SK-N-SH treated with all-trans-retinoic acid at 6 μM for 48 hours (cell line): ENCODE measurements at regions not wholly inside any gene's neighbourhood (a gene's known extent, or its start where the extent isn't known, plus 50 kb on each side); places are given as distances from the start of the nearest gene placed in this dataset.

Experiments
- ATAC-seq: fragments of 200-7000 bp; cut with Tn5 transposase; 3 replicates; pipeline ENCODE4 v1.9.1; 2020; ENCODE audit warnings: mild to moderate bottlenecking, moderate library complexity
- ARNTL ChIP-seq: fragments of 450-650 bp; formaldehyde crosslinking; IDR thresholded peaks from 2 replicates; pipeline ENCODE4 v1.5.0; 2020; ENCODE audit warnings: low read depth, mild to moderate bottlenecking, moderate library complexity, borderline replicate concordance
- BACH2 ChIP-seq: fragments of 250-450 bp; sonication (Bioruptor Pico); IDR thresholded peaks from 2 replicates; pipeline ENCODE4 v1.9.0; 2021; ENCODE audit warnings: mild to moderate bottlenecking, borderline replicate concordance
- CREB5 ChIP-seq: fragments of 250-450 bp; sonication (Bioruptor Pico); IDR thresholded peaks from 2 replicates; pipeline ENCODE4 v1.5.1; 2020; ENCODE audit warnings: low read depth, mild to moderate bottlenecking, moderate library complexity
- CSDC2 ChIP-seq: fragments of 250-450 bp; sonication (Bioruptor Pico); IDR thresholded peaks from 2 replicates; pipeline ENCODE4 v1.5.0; 2020; ENCODE audit warnings: mild to moderate bottlenecking, moderate library complexity
- GLIS3 ChIP-seq: fragments of 250-450 bp; sonication (Bioruptor Pico); IDR thresholded peaks from 2 replicates; pipeline ENCODE4 v1.5.0; 2020; ENCODE audit warnings: mild to moderate bottlenecking, moderate library complexity
- ISL1 ChIP-seq: fragments of 250-450 bp; sonication (Bioruptor Pico); IDR thresholded peaks from 2 replicates; pipeline ENCODE4 v2.1.2; 2022; ENCODE audit warnings: mild to moderate bottlenecking, moderate library complexity
- OSR1 ChIP-seq: fragments of 250-450 bp; sonication (Bioruptor Pico); IDR thresholded peaks from 2 replicates; pipeline ENCODE4 v1.8.0; 2022; ENCODE audit warnings: moderate library complexity, mild to moderate bottlenecking, inconsistent platforms
- PPARA ChIP-seq: fragments of 250-450 bp; sonication (Bioruptor Pico); IDR thresholded peaks from 2 replicates; pipeline ENCODE4 v1.5.0; 2020; ENCODE audit warnings: mild to moderate bottlenecking, borderline replicate concordance
- RARB ChIP-seq: fragments of 250-450 bp; sonication (Bioruptor Pico); IDR thresholded peaks from 2 replicates; pipeline ENCODE4 v1.8.0; 2021; ENCODE audit warnings: mild to moderate bottlenecking, moderate library complexity
- SNAI2 ChIP-seq: fragments of 250-450 bp; sonication (Bioruptor Pico); IDR thresholded peaks from 2 replicates; pipeline ENCODE4 v1.5.0; 2020; ENCODE audit warnings: mild to moderate bottlenecking, moderate library complexity
- TCF4 ChIP-seq: fragments of 250-450 bp; sonication (Bioruptor Pico); IDR thresholded peaks from 2 replicates; pipeline ENCODE4 v1.8.0; 2021; ENCODE audit warnings: mild to moderate bottlenecking, moderate library complexity, borderline replicate concordance
- TOX ChIP-seq: fragments of 250-450 bp; sonication (Bioruptor Pico); IDR thresholded peaks from 2 replicates; pipeline ENCODE4 v1.8.0; 2021; ENCODE audit warnings: mild to moderate bottlenecking, moderate library complexity, borderline replicate concordance
- TSHZ2 ChIP-seq: fragments of 250-450 bp; sonication (Bioruptor Pico); IDR thresholded peaks from 2 replicates; pipeline ENCODE4 v1.5.0; 2020; ENCODE audit warnings: mild to moderate bottlenecking, moderate library complexity
- ZFP3 ChIP-seq: fragments of 250-450 bp; sonication (Bioruptor Pico); IDR thresholded peaks from 2 replicates; pipeline ENCODE4 v1.5.0; 2020; ENCODE audit warnings: mild to moderate bottlenecking, moderate library complexity
- ZFP30 ChIP-seq: fragments of 450-650 bp; formaldehyde crosslinking; IDR thresholded peaks from 2 replicates; pipeline ENCODE4 v1.5.0; 2022; ENCODE audit warnings: mild to moderate bottlenecking, moderate library complexity
- ZNF565 ChIP-seq: fragments of 450-650 bp; formaldehyde crosslinking; conservative IDR thresholded peaks from 2 replicates; pipeline ENCODE4 v1.5.0; 2020; ENCODE audit warnings: low read depth, mild to moderate bottlenecking, moderate library complexity
- ZNF70 ChIP-seq: fragments of 450-650 bp; formaldehyde crosslinking; IDR thresholded peaks from 2 replicates; pipeline ENCODE4 v1.5.0; 2020; ENCODE audit warnings: mild to moderate bottlenecking, moderate library complexity
- TF ChIP-seq, protein P1 (sequence below): fragments of 250-450 bp; sonication (Bioruptor Pico); IDR thresholded peaks from 2 replicates; pipeline ENCODE4 v1.8.0; 2020; ENCODE audit warnings: mild to moderate bottlenecking, moderate library complexity, borderline replicate concordance
- TF ChIP-seq, protein P2 (sequence below): fragments of 250-450 bp; sonication (Bioruptor Pico); IDR thresholded peaks from 2 replicates; pipeline ENCODE4 v1.5.1; 2021; ENCODE audit warnings: mild to moderate bottlenecking, moderate library complexity
- TF ChIP-seq, protein P3 (sequence below): fragments of 250-450 bp; sonication (Bioruptor Pico); IDR thresholded peaks from 2 replicates; pipeline ENCODE4 v1.8.0; 2021; ENCODE audit warnings: low read depth, mild to moderate bottlenecking, moderate library complexity, borderline replicate concordance

GRCh38 chr1:83615370-83615769 lies 383.6 kb downstream of the TTLL7 start:
- ATAC-seq, result no peak
- TF ChIP-seq CSDC2 (CRISPR knock-in tag) (no peak), TCF4 (CRISPR knock-in tag) (no peak), ISL1 (CRISPR knock-in tag) (no peak), ZFP30 (CRISPR knock-in tag) (no peak), CREB5 (no peak), BACH2 (CRISPR knock-in tag) (no peak), ZFP3 (CRISPR knock-in tag) (no peak), OSR1 (CRISPR knock-in tag) (no peak), PPARA (no peak), ARNTL (CRISPR knock-in tag) (no peak), GLIS3 (no peak), ZNF565 (CRISPR knock-in tag) (no peak), TOX (CRISPR knock-in tag) (no peak)
- TF ChIP-seq, protein P1, sequence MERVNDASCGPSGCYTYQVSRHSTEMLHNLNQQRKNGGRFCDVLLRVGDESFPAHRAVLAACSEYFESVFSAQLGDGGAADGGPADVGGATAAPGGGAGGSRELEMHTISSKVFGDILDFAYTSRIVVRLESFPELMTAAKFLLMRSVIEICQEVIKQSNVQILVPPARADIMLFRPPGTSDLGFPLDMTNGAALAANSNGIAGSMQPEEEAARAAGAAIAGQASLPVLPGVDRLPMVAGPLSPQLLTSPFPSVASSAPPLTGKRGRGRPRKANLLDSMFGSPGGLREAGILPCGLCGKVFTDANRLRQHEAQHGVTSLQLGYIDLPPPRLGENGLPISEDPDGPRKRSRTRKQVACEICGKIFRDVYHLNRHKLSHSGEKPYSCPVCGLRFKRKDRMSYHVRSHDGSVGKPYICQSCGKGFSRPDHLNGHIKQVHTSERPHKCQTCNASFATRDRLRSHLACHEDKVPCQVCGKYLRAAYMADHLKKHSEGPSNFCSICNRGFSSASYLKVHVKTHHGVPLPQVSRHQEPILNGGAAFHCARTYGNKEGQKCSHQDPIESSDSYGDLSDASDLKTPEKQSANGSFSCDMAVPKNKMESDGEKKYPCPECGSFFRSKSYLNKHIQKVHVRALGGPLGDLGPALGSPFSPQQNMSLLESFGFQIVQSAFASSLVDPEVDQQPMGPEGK (CRISPR knock-in tag), result no peak

DNA sequence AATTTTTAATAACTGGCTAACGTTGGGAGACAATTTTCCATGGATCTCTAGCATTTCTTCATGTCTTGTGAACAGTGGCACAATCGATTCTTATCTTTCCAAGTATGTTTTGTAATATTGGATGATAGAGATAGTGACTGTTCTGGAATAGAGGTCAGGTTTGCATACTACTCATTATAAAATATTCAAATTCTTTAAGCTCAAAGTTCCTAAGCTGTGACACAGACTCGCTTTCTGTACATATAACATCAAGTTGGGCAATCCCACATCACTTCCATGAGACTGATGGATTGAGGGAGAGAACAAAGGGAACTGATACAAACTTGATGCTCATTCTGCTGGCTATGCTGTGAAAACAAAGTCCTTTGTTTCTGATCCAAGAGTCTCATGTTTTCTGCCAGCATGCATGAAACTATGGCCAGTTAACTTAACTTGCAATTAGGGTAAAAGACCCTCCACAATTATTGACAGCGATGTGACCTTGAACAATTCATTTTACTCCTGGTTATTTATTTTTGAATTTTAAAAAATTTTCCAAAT lies 392.4 kb downstream of the TTLL7 start:
- TF ChIP-seq, protein P2, sequence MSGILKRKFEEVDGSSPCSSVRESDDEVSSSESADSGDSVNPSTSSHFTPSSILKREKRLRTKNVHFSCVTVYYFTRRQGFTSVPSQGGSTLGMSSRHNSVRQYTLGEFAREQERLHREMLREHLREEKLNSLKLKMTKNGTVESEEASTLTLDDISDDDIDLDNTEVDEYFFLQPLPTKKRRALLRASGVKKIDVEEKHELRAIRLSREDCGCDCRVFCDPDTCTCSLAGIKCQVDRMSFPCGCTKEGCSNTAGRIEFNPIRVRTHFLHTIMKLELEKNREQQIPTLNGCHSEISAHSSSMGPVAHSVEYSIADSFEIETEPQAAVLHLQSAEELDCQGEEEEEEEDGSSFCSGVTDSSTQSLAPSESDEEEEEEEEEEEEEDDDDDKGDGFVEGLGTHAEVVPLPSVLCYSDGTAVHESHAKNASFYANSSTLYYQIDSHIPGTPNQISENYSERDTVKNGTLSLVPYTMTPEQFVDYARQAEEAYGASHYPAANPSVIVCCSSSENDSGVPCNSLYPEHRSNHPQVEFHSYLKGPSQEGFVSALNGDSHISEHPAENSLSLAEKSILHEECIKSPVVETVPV (CRISPR knock-in tag), result no peak
- TF ChIP-seq CREB5 (no peak), TSHZ2 (CRISPR knock-in tag) (no peak), BACH2 (CRISPR knock-in tag) (no peak), ISL1 (CRISPR knock-in tag) (no peak), RARB (CRISPR knock-in tag) (no peak)
- TF ChIP-seq, protein P3, sequence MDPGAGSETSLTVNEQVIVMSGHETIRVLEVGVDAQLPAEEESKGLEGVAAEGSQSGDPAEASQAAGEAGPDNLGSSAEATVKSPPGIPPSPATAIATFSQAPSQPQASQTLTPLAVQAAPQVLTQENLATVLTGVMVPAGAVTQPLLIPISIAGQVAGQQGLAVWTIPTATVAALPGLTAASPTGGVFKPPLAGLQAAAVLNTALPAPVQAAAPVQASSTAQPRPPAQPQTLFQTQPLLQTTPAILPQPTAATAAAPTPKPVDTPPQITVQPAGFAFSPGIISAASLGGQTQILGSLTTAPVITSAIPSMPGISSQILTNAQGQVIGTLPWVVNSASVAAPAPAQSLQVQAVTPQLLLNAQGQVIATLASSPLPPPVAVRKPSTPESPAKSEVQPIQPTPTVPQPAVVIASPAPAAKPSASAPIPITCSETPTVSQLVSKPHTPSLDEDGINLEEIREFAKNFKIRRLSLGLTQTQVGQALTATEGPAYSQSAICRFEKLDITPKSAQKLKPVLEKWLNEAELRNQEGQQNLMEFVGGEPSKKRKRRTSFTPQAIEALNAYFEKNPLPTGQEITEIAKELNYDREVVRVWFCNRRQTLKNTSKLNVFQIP, result no peak
- no peak for ATAC-seq

GRCh38 chr1:83596331-83596730 lies 402.6 kb downstream of the TTLL7 start:
- no peak for ATAC-seq
- no peak for TF ChIP-seq SNAI2 (CRISPR knock-in tag)
- no peak for TF ChIP-seq RARB (CRISPR knock-in tag)
- TF ChIP-seq ZNF70 (CRISPR knock-in tag), result no peak
- no peak for TF ChIP-seq OSR1 (CRISPR knock-in tag)
- TF ChIP-seq ZFP3 (CRISPR knock-in tag), result no peak
